ENCODE measurements at regions not wholly inside any gene's neighbourhood (a gene's known extent, or its start where the extent isn't known, plus 50 kb on each side); places are given as distances from the start of the nearest gene placed in this dataset.

DNA sequence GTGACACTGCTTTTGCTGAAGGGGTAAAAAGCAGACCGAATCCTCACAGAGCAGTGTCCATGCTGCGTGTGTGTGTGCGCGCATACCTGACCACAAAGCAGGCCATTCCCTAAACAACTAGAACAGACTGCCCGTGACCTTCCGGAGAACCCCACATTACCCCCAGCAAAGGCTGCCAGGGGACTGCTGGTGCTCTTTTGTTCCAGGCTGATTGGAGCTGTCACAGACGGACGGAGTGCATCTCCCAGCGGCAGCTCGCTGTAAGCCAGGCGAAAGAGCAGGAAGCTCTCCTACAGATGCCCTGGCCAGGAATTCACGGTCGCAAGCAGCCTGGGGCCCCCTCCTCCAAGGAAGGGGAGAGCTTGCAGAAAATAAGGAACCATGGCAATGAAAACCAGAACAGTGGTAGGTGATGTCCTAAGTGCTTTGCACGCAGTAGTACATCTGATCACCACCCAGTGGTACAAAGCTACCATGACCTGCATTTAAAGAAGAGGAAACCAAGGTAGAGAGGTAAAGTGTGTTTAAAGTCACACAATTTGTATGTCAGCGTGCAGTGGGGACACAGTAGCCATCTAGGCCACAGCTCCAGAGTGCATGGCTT lies 153.4 kb upstream of the DYNLRB2 start:
- ATAC-seq (no peak), DNase-seq (no peak)
- Histone ChIP-seq H3K9me3 (no peaks in the 10 kb centered on the region), H3K27ac (no peak overlapping the region), H3K36me3 (ENCODE audit: insufficient read depth in 1 of 2, low read depth in 1 of 2) (no peaks in the 10 kb centered on the region), H3K4me3 (no peak overlapping the region), H3K4me1 (no peaks in the 10 kb centered on the region), H3K27me3 (ENCODE audit: insufficient read depth in 3 of 3, low read length in 2 of 3) (peaks cover 0 to 12% (median 0%) of the 10 kb centered on the region in 3 donors)
- intact Hi-C loops (cut with DNase I), result no loop called here
- WGBS, 3 donors, result 70 to 74% (median 72%) methylated on average over 15 of the region's 15 CpGs
- TF ChIP-seq, protein P1, sequence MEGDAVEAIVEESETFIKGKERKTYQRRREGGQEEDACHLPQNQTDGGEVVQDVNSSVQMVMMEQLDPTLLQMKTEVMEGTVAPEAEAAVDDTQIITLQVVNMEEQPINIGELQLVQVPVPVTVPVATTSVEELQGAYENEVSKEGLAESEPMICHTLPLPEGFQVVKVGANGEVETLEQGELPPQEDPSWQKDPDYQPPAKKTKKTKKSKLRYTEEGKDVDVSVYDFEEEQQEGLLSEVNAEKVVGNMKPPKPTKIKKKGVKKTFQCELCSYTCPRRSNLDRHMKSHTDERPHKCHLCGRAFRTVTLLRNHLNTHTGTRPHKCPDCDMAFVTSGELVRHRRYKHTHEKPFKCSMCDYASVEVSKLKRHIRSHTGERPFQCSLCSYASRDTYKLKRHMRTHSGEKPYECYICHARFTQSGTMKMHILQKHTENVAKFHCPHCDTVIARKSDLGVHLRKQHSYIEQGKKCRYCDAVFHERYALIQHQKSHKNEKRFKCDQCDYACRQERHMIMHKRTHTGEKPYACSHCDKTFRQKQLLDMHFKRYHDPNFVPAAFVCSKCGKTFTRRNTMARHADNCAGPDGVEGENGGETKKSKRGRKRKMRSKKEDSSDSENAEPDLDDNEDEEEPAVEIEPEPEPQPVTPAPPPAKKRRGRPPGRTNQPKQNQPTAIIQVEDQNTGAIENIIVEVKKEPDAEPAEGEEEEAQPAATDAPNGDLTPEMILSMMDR (IDR thresholded peaks at IDR 0.05), result no peak

DNA sequence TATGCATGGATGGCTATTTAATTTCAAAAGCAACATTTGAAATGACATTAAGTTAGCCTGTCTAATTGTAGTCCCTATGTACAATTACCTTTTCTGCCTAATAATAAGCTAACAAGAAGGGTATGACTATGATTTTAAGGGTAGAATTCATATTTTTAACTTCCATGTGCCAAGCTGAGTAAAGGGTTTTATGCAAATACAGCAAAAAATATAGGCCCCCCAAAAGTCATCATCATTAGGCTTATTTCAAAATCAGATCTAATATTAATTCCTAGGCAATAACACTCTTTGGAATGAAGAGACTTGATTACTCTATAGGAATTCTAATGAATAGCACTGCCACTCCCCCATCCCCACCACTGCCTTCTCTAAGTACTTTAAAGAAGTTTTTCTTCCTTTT lies 155.9 kb upstream of the DYNLRB2 start:
- TF ChIP-seq, protein P1 (IDR thresholded peaks at IDR 0.05), result no peak
- DNase-seq (no peak), ATAC-seq (no peak)
- Histone ChIP-seq H3K4me3 (no peak overlapping the region), H3K36me3 (ENCODE audit: insufficient read depth in 1 of 2, low read depth in 1 of 2) (no peaks in the 10 kb centered on the region), H3K9me3 (no peaks in the 10 kb centered on the region), H3K27me3 (ENCODE audit: insufficient read depth in 3 of 3, low read length in 2 of 3) (peaks cover 0 to 12% (median 0%) of the 10 kb centered on the region in 3 donors), H3K27ac (no peak overlapping the region), H3K4me1 (no peaks in the 10 kb centered on the region)
- intact Hi-C loops (cut with DNase I), result no loop called here

DNA sequence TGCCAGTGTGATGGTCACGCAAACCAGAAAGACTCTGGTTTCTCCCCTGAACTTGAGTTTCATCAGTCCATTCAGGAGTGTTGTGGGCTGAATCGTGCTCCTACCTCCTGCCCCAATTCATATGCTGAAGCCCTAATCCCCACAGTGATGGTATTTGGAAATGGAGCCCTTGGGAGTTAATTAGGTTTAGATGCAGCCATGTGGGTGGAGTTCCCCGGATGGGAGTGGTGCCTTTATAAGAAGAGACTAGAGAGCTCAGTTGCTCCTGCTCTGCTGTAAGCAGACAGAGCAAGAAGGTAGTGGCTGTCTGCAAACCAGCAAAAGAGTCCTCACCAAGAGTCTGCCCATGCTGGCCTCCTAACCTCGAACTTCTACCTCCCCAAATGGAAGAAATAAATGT lies 160.3 kb upstream of the DYNLRB2 start:
- DNase-seq (no peak), ATAC-seq (no peak)
- H3K27ac ChIP-seq, result no peak overlapping the region
- WGBS, 3 donors, result 72 to 76% (median 75%) methylated on average over 4 of the region's 4 CpGs
- H3K4me3 ChIP-seq, result no peak overlapping the region
- intact Hi-C loops (cut with DNase I), result no loop called here
- peaks cover 0 to 3% (median 0%) of the 10 kb centered on the region in 3 donors for H3K27me3 ChIP-seq (ENCODE audit: insufficient read depth in 3 of 3, low read length in 2 of 3)
- TF ChIP-seq, protein P1 (IDR thresholded peaks at IDR 0.05), result no peak
- no peaks in the 10 kb centered on the region for H3K4me1 ChIP-seq
- H3K36me3 ChIP-seq (ENCODE audit: insufficient read depth in 1 of 2, low read depth in 1 of 2), result no peaks in the 10 kb centered on the region
- H3K9me3 ChIP-seq, result no peaks in the 10 kb centered on the region

DNA sequence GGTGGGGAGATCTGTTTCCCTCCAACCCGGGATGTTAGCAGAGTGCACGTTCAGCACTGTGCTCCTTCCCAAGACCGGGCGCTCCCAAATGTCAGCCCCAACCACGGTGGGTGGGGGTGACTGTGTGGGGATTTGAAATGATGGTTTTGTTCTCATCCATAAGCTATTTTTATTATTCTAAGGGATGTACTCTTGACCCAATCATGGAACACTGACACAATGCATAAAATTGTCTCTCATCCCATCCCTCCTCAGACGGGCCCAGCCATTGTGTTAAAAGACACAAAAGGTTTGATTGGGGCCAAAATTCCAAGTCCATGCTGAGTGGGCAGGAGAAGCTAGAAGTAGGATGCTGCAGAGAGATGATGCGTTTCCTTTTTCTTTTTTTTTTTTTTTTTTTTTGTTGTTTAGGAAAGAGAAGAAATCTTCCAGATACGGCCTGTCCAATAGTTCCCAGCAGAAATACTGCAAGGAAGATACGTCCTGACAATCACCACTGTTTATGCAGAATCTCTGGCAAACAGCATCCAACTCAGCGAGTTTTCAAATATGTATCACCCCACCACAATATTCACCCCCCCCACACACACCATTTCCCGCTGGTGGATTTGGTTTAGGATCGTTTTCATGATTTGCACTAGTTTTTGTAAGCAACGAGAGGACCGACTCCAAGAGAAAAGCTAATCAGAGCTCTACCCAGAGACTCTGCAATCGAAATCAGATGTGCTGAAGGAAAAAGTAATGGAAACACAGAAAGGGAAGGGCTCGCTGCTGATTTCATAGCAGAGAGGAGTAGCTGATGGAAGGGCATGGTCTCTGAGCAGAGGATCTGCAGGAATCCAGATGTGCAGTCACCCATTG lies 163.5 kb upstream of the DYNLRB2 start:
- DNase-seq, result no peak
- no peak overlapping the region for H3K27ac ChIP-seq
- no peak overlapping the region for H3K4me3 ChIP-seq
- ATAC-seq, result no peak
- H3K36me3 ChIP-seq (ENCODE audit: insufficient read depth in 1 of 2, low read depth in 1 of 2), result no peaks in the 10 kb centered on the region
- intact Hi-C loops (cut with DNase I), result no loop called here
- no peaks in the 10 kb centered on the region for H3K4me1 ChIP-seq
- H3K9me3 ChIP-seq, result no peaks in the 10 kb centered on the region
- no peaks in the 10 kb centered on the region for H3K27me3 ChIP-seq (ENCODE audit: insufficient read depth in 3 of 3, low read length in 2 of 3)
- WGBS, 3 donors, result 66 to 69% (median 67%) methylated on average over 16 of the region's 16 CpGs
- TF ChIP-seq, protein P1 (IDR thresholded peaks at IDR 0.05), result no peak
